ENCODE measurements at regions not wholly inside any gene's neighbourhood (a gene's known extent, or its start where the extent isn't known, plus 50 kb on each side); places are given as distances from the start of the nearest gene placed in this dataset.

DNA sequence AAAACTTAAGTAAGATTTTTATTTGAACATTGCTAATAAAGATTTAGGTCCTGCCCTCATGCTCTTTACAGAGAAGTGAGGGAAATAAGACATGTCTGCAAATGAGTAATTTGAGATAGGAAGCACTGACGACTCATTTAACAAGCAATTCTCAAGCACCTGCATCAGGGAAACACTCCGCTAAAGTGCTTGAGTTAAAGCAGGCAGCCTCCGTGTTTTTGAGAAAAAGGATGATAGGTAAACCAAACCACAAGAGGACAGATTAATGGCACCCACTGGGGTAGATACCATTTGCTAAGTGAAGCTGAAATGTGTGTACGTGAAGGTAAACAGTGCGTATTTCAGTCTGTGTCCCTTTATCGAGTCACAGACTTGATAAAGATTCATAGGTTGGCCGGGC is 184.6 kb upstream of the CARD18 start:
- TF ChIP-seq, protein P1, sequence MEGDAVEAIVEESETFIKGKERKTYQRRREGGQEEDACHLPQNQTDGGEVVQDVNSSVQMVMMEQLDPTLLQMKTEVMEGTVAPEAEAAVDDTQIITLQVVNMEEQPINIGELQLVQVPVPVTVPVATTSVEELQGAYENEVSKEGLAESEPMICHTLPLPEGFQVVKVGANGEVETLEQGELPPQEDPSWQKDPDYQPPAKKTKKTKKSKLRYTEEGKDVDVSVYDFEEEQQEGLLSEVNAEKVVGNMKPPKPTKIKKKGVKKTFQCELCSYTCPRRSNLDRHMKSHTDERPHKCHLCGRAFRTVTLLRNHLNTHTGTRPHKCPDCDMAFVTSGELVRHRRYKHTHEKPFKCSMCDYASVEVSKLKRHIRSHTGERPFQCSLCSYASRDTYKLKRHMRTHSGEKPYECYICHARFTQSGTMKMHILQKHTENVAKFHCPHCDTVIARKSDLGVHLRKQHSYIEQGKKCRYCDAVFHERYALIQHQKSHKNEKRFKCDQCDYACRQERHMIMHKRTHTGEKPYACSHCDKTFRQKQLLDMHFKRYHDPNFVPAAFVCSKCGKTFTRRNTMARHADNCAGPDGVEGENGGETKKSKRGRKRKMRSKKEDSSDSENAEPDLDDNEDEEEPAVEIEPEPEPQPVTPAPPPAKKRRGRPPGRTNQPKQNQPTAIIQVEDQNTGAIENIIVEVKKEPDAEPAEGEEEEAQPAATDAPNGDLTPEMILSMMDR (IDR thresholded peaks at IDR 0.05), result no peak
- TF ChIP-seq POLR2A (IDR thresholded peaks at IDR 0.05; ENCODE audit: low read depth), result no peak

Measured in esophagus muscularis mucosa (tissue), 3 donors.